Transverse colon (tissue), 4 donors: ENCODE measurements at regions not wholly inside any gene's neighbourhood (a gene's known extent, or its start where the extent isn't known, plus 50 kb on each side); places are given as distances from the start of the nearest gene placed in this dataset.
"Not testable (repeated sequence)": the region's sequence is repeated elsewhere in the genome, so short reads cannot be mapped to it uniquely, and the experiment has no call there.

ENCODE experiments used
- DNase-seq: peaks from one replicate; pipeline ENCODE4 v3.0.0-alpha.2; 2019
- H3K27ac ChIP-seq, 4 donors: fragments of 200-600 bp; sonication (generic); 2 replicates each; pipeline ENCODE4 v1.5.1; 2016 to 2018; ENCODE audit warnings: inconsistent platforms in 4 of 4
- H3K27me3 ChIP-seq: fragments of 200-600 bp; sonication (generic); 2 replicates; pipeline ENCODE4 v1.5.1; 2017; ENCODE audit warnings: inconsistent platforms
- H3K36me3 ChIP-seq, 4 donors: fragments of 200-600 bp; sonication (generic); 2 replicates each; pipeline ENCODE4 v1.5.1; 2017 to 2019; ENCODE audit warnings: inconsistent platforms in 4 of 4
- H3K4me1 ChIP-seq, 4 donors: fragments of 200-600 bp; sonication (generic); 2 replicates each; pipeline ENCODE4 v1.5.1; 2017 to 2020; ENCODE audit warnings: inconsistent platforms in 4 of 4
- H3K4me3 ChIP-seq, 4 donors: fragments of 200-600 bp; sonication (generic); 1 replicate in 1 of 4; 2 replicates in 3 of 4; pipeline versions ENCODE4 v1.5.1 to v1.6.1; 2017 to 2019; ENCODE audit warnings: inconsistent platforms in 4 of 4
- H3K9me3 ChIP-seq, 2 donors: fragments of 200-600 bp; sonication (generic); 2 replicates each; pipeline ENCODE4 v1.5.1; 2017 to 2019; ENCODE audit warnings: inconsistent platforms in 2 of 2
- EP300 ChIP-seq: sonication (generic); formaldehyde crosslinking; IDR thresholded peaks from one replicate; pipeline ENCODE4 v1.6.1; 2017; ENCODE audit warnings: antibody characterized with exemption, low read depth
- POLR2A ChIP-seq: fragments of 450-650 bp; IDR thresholded peaks from one replicate; pipeline ENCODE4 v1.6.1; 2016; ENCODE audit warnings: antibody characterized with exemption, mild to moderate bottlenecking, moderate library complexity
- POLR2AphosphoS5 ChIP-seq, 3 donors: sonication (generic); formaldehyde crosslinking; IDR thresholded peaks; one replicate each; pipeline ENCODE4 v1.6.1; 2016; ENCODE audit warnings: antibody characterized with exemption in 3 of 3
- WGBS, 2 donors: methylation state at CpG; one replicate each; pipeline ENCODE4 v1.1.5; 2018; ENCODE audit warnings: low coverage in 1 of 2; 5-methylcytosine and 5-hydroxymethylcytosine counted together
- in situ Hi-C, 4 donors: fragments of 200-750 bp; cut with MboI; loops; one replicate each; pipeline versions ENCODE4 v1.15.0 to v1.15.1; 2017; ENCODE audit warnings: low sequenced_read_pairs in 3 of 4, low pct_ligation_motif_present in 1 of 4, low pct_unique_long_range_greater_than_20kb in 1 of 4
- intact Hi-C: fragments of 100-400 bp; cut with DNase I; formaldehyde crosslinking; loops from one replicate; pipeline ENCODE4 v1.15.1; 2023; ENCODE audit warnings: low total_unique reads
- TF ChIP-seq, protein P1 (sequence below), 5 experiments: fragments of 200-600 bp in 3 of 5; fragments of 450-650 bp in 2 of 5; sonication (generic) in 3 of 5; IDR thresholded peaks; 1 replicate in 2 of 5; 2 replicates in 3 of 5; pipeline ENCODE4 v1.5.1; 2016 to 2017; ENCODE audit warnings: antibody characterized with exemption in 5 of 5, inconsistent platforms in 3 of 5, mild to moderate bottlenecking in 2 of 5, moderate library complexity in 1 of 5

DNA sequence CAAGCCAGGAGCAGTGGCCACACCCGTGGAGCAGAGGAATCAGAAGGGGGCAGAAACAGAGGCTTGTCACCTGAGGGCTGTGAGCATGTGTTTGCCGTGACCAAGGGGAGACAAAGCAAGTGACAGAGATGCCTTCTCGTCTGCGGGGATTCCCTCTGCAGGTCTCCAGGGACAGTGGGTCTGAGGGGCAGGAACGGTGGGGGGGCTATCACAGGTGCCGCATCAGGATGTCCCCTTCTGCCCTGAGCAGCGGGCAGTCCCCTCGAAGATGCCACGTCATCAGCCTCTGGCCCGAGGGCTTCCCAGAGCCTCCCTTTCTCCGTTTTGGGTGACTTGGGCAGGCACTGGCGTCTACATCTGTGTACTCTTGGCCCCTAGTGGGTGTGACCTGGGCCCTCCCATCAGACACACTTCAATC, 338.7 kb downstream of the PREX1 start:
- DNase-seq, result no peak
- intact Hi-C loops (no loop called here), in situ Hi-C loops (no loop called here)
- Histone ChIP-seq H3K27me3 (peaks cover 9% of the 10 kb centered on the region), H3K4me3 (no peak overlapping the region), H3K9me3 (no peaks in the 10 kb centered on the region), H3K4me1 (no peaks in the 10 kb centered on the region), H3K36me3 (no peaks in the 10 kb centered on the region), H3K27ac (no peak overlapping the region)
- TF ChIP-seq POLR2A, result no peak
- no peak for TF ChIP-seq EP300
- TF ChIP-seq POLR2AphosphoS5 (IDR thresholded peaks at IDR 0.05), result no peak
- TF ChIP-seq, protein P1, sequence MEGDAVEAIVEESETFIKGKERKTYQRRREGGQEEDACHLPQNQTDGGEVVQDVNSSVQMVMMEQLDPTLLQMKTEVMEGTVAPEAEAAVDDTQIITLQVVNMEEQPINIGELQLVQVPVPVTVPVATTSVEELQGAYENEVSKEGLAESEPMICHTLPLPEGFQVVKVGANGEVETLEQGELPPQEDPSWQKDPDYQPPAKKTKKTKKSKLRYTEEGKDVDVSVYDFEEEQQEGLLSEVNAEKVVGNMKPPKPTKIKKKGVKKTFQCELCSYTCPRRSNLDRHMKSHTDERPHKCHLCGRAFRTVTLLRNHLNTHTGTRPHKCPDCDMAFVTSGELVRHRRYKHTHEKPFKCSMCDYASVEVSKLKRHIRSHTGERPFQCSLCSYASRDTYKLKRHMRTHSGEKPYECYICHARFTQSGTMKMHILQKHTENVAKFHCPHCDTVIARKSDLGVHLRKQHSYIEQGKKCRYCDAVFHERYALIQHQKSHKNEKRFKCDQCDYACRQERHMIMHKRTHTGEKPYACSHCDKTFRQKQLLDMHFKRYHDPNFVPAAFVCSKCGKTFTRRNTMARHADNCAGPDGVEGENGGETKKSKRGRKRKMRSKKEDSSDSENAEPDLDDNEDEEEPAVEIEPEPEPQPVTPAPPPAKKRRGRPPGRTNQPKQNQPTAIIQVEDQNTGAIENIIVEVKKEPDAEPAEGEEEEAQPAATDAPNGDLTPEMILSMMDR (IDR thresholded peaks at IDR 0.05), result no peak
- WGBS, 2 donors, result 78% methylated on average over 12 of the region's 12 CpGs; no CpG with 5 or more reads in 1 of the 2 donors

DNA sequence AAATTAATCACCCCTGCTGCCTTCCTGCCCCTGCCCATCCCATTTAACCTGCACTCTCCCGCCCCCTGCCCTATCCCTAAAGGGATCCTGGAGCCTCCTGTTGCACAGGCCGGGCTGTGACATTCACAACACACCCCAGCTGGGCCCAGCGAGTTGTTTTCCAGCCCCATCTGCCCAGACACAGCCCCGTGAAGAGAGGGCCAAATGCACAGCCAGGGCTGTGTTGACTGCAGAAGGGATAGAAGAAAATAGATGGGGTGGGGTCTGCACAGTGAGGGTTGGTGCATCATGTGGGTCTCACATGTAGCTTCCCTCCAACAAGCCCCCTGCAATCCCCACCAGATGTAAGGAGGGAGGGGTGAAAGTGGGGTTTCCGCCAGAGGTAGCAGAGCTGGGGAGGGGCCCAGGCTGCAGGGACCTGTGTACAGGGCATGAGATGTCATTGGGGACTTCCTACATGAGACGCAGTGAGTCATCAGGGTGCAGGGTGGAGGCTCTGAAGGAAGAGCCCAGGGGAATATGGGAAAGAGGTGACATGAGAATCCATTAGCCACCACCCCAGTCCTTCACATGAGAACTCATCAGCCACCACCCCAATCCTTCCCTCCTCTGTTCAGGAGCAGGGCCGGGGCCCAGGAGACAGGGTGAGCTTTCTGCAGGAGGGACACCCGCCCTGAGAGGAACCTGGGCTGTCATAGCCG, 339.3 kb downstream of the PREX1 start:
- WGBS, 2 donors, result 0 to 58% methylated on average over 1 to 9 of the region's 9 CpGs
- intact Hi-C loops, H3K4me1 ChIP-seq, in situ Hi-C loops, H3K36me3 ChIP-seq, H3K27ac ChIP-seq, DNase-seq, H3K4me3 ChIP-seq, H3K9me3 ChIP-seq, H3K27me3 ChIP-seq: not testable (repeated sequence)

DNA sequence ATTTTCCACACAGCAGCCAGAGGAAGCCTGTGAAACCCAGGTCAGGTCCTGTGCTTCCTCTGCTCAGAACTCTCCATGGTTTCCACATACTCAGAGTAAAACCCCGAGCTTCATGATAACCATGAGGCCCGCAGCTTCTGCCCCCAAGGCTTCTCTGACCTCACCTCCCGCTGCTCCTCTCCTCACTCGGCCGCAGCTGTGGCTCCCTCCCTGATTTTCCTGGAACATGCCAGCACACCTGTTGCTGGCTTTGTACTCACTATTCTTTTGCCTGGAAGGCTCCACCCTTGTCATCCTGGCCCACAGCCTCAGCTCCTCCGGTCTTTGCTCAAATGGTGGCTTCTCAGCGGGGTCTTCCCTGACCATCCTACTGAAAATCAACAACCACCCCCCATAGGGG, 341.7 kb downstream of the PREX1 start:
- Histone ChIP-seq H3K4me1 (no peaks in the 10 kb centered on the region), H3K9me3 (no peaks in the 10 kb centered on the region), H3K4me3 (no peak overlapping the region), H3K27ac (no peak overlapping the region), H3K36me3 (no peaks in the 10 kb centered on the region), H3K27me3 (peaks cover 11% of the 10 kb centered on the region)
- in situ Hi-C loops, result no loop called here
- intact Hi-C loops, result no loop called here
- TF ChIP-seq POLR2AphosphoS5 (IDR thresholded peaks at IDR 0.05) (no peak), POLR2A (no peak), EP300 (no peak)
- TF ChIP-seq, protein P1 (IDR thresholded peaks at IDR 0.05), result no peak
- WGBS, 2 donors, result 74 to 100% methylated on average over 1 to 7 of the region's 7 CpGs
- DNase-seq, result no peak

DNA sequence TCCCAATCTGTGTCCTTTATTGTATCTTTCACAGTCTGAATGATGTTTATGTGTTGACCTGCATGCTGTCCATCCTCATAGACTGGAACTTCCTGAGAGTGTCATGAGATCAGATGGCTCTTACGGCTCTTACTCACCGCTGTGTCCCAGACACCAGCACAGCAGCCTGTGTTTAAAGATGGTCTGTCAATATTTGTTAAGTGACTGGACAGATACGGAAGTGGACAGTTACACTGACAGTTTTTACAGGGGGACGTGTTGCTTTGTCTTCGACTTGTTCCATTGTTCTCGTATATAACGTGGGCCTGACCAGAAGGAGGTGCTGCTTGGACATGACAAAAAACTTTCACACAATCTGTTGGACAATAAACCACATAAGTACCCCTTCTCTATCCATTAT, 342.6 kb downstream of the PREX1 start:
- H3K27ac ChIP-seq, intact Hi-C loops, DNase-seq, in situ Hi-C loops, H3K4me3 ChIP-seq, H3K36me3 ChIP-seq, H3K9me3 ChIP-seq, H3K4me1 ChIP-seq: not testable (repeated sequence)
- 33 to 52% methylated on average over 2 to 7 of the region's 7 CpGs for WGBS, 2 donors
- peaks cover 21% of the 10 kb centered on the region for H3K27me3 ChIP-seq

GRCh38 chr20:48483334-48484066, 344.3 kb downstream of the PREX1 start:
- 50 to 61% methylated on average over 1 to 11 of the region's 11 CpGs for WGBS, 2 donors
- intact Hi-C loops, result no loop called here

More at GRCh38 chr20:48483334-48484066, 344.3 kb downstream of the PREX1 start:
- H3K9me3 ChIP-seq, result no peaks in the 10 kb centered on the region
- H3K36me3 ChIP-seq, result no peaks in the 10 kb centered on the region
- H3K4me3 ChIP-seq, result no peak overlapping the region
- TF ChIP-seq POLR2AphosphoS5 (IDR thresholded peaks at IDR 0.05) (no peak), EP300 (no peak), POLR2A (no peak)
- TF ChIP-seq, protein P1 (IDR thresholded peaks at IDR 0.05), result no peak
- peaks cover 29% of the 10 kb centered on the region for H3K27me3 ChIP-seq
- H3K4me1 ChIP-seq, result no peaks in the 10 kb centered on the region
- in situ Hi-C loops, result no loop called here
- no peak overlapping the region for H3K27ac ChIP-seq
- no peak for DNase-seq
